ENCODE measurements at regions not wholly inside any gene's neighbourhood (a gene's known extent, or its start where the extent isn't known, plus 50 kb on each side); places are given as distances from the start of the nearest gene placed in this dataset.

DNA sequence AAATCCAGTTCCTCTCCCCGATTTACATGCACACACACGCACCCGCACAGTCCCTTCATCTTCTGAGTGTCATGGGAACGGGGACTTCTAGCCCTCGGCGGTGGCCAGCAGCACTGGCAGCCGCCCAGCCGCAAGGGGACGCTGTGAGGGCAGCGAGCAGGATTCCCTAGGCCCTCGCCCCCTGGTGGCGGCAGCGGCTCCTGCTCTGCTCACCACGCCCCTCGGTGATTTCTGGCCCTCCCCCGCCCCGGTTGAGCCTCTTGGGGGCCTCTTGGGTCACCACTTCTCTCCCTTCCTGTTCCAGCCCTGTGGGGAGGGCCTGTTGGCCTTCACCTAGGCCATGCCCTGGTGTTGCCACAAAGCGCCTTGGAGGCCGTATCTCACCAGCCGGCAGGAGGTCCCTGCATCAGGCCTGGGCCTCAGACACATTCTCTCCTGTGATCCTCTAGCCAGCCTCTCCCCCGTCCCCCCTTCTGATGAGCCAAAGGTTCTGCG lies 75.2 kb upstream of the KSR1 start:
- no peak overlapping the region for H3K27ac Mint-ChIP-seq
- H3K36me3 Mint-ChIP-seq, result peaks cover 6% of the 10 kb centered on the region
- no peak overlapping the region for H3K4me3 Mint-ChIP-seq
- DNase-seq (peak; percentile 83), ATAC-seq (peak; percentile 91)
- CTCF ChIA-PET, result interaction anchor here (0.6 to 9.2 kb wide), 11 partner anchors 13 to 221 kb away, joined by 3 to 105 read pairs (median 4); no protein-coding TSS in a partner anchor
- H3K9me3 Mint-ChIP-seq (ENCODE audit: low read depth), result peaks cover 3% of the 10 kb centered on the region
- H3K4me1 Mint-ChIP-seq, result peaks cover 11% of the 10 kb centered on the region
- H3K27me3 Mint-ChIP-seq, result peaks cover 30% of the 10 kb centered on the region

DNA sequence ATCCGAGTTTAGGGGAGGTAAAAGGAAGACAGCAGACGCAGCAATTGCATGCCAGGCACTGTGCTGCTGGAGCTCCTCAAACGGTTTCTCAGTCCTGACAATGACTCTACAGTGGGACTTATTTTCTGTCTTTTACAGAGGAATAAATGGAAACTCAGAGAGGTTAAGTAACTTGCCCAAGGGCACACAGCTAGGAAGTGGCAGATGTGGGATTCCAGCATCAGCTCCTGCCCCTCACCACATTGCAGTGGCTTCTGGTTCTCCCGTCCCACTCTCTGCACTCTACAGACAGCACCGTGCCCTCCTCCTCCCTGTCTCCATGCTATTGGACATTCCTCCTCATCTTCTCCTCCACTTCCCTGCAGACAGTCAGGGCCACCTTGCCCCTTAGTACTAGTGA lies 74.2 kb upstream of the KSR1 start:
- no peak for DNase-seq
- Mint-ChIP-seq H3K4me3 (no peak overlapping the region), H3K27ac (no peak overlapping the region), H3K36me3 (peaks cover 6% of the 10 kb centered on the region), H3K4me1 (peaks cover 11% of the 10 kb centered on the region), H3K27me3 (peaks cover 30% of the 10 kb centered on the region), H3K9me3 (ENCODE audit: low read depth) (peaks cover 3% of the 10 kb centered on the region)
- ATAC-seq, result no peak
- CTCF ChIA-PET, result interaction anchor here (0.8 to 9.2 kb wide), 5 partner anchors 28 to 220 kb away, joined by 3 to 105 read pairs (median 10); no protein-coding TSS in a partner anchor

DNA sequence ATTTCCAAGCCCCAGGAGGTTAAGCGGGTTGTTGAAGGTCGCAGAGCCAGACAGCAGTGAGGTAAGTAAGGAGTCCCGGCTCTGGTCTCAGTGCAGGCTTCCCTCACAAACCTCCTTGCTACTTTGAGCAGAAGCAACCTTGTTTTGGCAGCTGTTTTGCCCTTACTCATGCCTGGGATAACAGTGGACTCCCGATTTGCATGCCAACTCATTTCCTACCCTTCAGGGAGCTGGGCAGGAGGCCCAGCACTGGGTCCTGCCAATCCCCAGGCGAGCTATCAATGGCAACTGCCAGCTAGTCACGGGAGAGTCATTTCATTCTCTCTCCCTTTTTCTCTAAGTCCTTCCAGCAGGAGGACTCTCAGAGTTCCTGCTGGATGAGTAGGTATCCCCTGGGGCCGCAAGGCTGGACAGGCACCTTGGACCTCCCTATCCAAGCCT lies 72.0 kb upstream of the KSR1 start:
- Mint-ChIP-seq H3K36me3 (no peaks in the 10 kb centered on the region), H3K4me1 (peaks cover 24% of the 10 kb centered on the region), H3K9me3 (ENCODE audit: low read depth) (no peaks in the 10 kb centered on the region), H3K27ac (no peak overlapping the region), H3K27me3 (peaks cover 20% of the 10 kb centered on the region), H3K4me3 (no peak overlapping the region)
- ATAC-seq (no peak), DNase-seq (no peak)
- CTCF ChIA-PET, result interaction anchor here (9.2 kb wide), 1 partner anchor 218 kb away, joined by 105 read pairs; no protein-coding TSS in a partner anchor

DNA sequence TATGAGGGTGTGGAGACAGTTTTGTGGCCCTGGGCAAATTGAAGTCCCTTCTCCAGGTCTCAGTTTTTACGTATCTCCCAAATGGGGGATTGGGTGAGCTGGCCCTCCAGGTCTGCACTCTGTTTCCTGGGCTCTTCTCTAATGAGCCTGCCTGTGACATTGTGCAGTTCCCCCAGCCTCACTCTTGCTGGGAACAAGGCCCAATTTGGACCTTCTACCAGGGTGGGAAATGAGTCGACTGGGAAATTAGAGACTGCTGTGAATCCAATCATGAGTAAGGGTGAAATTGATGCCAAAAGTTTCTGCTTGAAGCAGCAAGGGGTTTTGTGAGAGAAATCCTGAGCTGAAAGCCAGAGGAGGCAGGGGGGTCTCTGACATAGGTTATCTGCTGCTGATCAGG lies 71.5 kb upstream of the KSR1 start:
- Mint-ChIP-seq H3K27ac (no peak overlapping the region), H3K27me3 (peaks cover 16% of the 10 kb centered on the region)
- CTCF ChIA-PET, result interaction anchor here (9.2 kb wide), 1 partner anchor 217 kb away, joined by 105 read pairs; no protein-coding TSS in a partner anchor

DNA sequence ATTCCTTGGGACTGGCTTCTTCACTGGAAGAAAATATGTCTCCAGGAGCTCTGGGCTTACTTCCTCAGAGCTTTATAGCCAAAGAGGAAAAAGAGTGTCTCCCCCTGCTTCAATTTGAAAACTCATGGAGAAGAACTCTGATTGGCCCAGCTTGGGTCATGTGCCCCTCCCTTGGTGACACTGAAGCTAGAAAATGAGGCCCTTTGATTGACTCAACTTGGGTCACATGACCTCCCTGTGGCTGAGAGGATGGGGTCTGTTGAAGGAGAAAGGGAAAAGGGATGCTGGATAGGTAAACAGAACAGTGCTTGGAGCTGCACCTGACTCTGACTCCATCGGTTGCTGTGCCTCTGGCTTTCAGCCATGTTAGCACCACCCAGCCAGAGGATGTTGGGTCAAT lies 70.6 kb upstream of the KSR1 start:
- Mint-ChIP-seq H3K4me3 (no peak overlapping the region), H3K36me3 (no peaks in the 10 kb centered on the region), H3K27ac (no peak overlapping the region), H3K27me3 (peaks cover 11% of the 10 kb centered on the region), H3K9me3 (ENCODE audit: low read depth) (no peaks in the 10 kb centered on the region), H3K4me1 (peaks cover 32% of the 10 kb centered on the region)
- CTCF ChIA-PET, result interaction anchor here (9.2 kb wide), 1 partner anchor 216 kb away, joined by 105 read pairs; no protein-coding TSS in a partner anchor
- DNase-seq, result no peak
- no peak for ATAC-seq

More for the DNA sequence above, 71.5 kb upstream of the KSR1 start:
- Mint-ChIP-seq H3K36me3 (no peaks in the 10 kb centered on the region), H3K9me3 (ENCODE audit: low read depth) (no peaks in the 10 kb centered on the region), H3K4me1 (peaks cover 28% of the 10 kb centered on the region), H3K4me3 (no peak overlapping the region)
- DNase-seq, result no peak
- ATAC-seq, result no peak

DNA sequence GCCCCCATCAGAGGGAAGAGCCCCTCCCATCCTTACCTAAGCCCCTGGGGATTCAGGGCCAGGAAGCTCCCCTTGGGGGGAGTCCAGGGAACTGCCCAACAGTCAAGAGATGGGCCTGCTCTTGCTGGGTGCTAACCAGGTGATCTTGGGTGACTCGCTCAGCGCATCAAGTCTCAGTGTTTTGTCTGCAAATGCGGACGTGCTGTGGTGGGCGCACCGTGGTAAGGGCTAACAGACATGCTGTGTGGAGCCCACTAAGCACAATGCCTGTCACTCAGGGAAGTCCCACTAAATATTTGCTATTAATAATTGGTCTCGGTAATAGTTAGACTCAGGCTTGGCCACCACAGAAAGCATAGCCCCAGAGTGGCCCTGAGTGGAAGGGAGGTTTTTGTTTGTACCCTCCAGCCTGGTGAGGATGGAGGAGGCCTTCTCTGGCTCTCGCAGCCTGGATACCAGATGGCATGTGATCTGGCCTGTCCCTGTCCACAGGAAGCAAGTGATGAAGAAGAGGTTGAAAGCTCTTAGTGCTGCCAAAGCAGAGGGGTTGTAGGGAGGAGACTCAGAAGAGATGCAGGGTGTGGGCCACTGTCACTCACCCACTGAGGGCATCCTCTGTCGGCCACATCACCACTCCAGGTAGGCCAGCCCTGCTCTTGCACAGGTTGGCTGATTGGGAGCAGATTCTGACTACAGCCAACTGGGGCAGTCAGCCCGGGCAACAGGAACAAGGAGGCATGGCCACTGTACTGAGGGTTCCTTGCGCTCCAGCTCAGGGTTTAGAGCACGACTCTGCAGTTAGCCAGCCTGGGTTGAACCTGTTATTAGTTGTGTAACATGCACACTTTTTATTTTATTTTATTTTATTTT lies 69.8 kb upstream of the KSR1 start:
- peaks cover 25% of the 10 kb centered on the region for H3K4me1 Mint-ChIP-seq
- H3K27me3 Mint-ChIP-seq, result peaks cover 14% of the 10 kb centered on the region
- no peaks in the 10 kb centered on the region for H3K9me3 Mint-ChIP-seq (ENCODE audit: low read depth)
- H3K27ac Mint-ChIP-seq, result no peak overlapping the region
- CTCF ChIA-PET, result interaction anchor here (1.6 to 9.2 kb wide), 2 partner anchors 11 to 215 kb away, joined by 5 to 105 read pairs; no protein-coding TSS in a partner anchor
- no peaks in the 10 kb centered on the region for H3K36me3 Mint-ChIP-seq
- ATAC-seq (no peak), DNase-seq (no peak)
- no peak overlapping the region for H3K4me3 Mint-ChIP-seq

DNA sequence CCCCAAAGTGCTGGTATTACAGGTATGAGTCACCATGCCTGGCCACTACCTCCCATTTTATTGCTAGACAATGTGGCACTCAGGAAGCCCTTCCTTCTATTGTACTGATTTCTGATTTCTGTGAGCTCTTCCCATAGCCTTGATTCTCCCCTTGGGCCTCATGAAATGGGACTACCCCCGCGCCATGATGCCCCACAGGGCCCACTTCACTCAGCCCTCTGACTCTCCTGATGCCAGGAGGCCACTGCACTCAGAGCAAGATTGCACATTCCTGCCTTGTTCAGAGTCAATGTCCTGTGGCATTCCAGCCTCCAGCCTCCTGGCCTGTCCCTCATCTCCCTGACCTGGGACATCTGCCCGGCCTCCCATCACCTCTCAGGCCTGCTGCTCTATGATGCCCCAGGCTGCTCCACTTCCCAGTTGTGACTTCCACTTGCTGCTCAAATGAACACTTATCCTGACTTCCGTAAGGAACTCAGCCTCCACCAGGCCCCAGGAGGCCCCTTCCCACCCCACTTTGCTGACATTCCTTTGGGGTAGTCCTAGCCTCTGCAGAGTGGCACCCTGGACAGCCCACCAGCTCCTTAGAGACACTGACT lies 66.6 kb upstream of the KSR1 start:
- H3K27ac Mint-ChIP-seq, result no peak overlapping the region
- ATAC-seq (no peak), DNase-seq (no peak)
- no peaks in the 10 kb centered on the region for H3K9me3 Mint-ChIP-seq (ENCODE audit: low read depth)
- H3K4me1 Mint-ChIP-seq, result peaks cover 25% of the 10 kb centered on the region
- CTCF ChIA-PET, result interaction anchor here (0.8 to 1.1 kb wide), 2 partner anchors 9 to 28 kb away, joined by 3 to 4 read pairs; no protein-coding TSS in a partner anchor
- H3K36me3 Mint-ChIP-seq, result no peaks in the 10 kb centered on the region
- no peak overlapping the region for H3K4me3 Mint-ChIP-seq
- peaks cover 29% of the 10 kb centered on the region for H3K27me3 Mint-ChIP-seq

DNA sequence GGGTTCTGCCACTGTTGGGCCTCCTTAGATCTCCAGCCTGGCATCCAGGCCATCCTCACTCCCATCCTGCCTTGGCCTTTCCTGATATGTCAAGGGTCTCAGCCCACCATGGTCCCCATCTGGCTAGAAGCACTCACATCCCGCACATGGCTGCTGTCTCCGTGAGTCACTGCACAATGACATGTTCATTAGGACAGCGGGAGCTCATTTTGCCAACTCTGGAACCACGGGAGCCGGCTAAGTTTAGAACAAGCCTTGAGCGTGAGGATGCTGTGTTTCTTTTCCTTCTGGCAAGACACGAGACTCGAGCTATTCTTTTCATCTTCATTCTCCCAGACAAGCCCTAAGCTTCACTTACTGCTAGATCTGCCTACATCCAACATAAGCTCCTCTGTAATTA lies 65.7 kb upstream of the KSR1 start:
- no peak for ATAC-seq
- Mint-ChIP-seq H3K4me1 (peaks cover 25% of the 10 kb centered on the region), H3K9me3 (ENCODE audit: low read depth) (no peaks in the 10 kb centered on the region), H3K27me3 (peaks cover 36% of the 10 kb centered on the region), H3K36me3 (no peaks in the 10 kb centered on the region), H3K27ac (no peak overlapping the region), H3K4me3 (no peak overlapping the region)
- DNase-seq, result no peak
- CTCF ChIA-PET, result no interaction called here

DNA sequence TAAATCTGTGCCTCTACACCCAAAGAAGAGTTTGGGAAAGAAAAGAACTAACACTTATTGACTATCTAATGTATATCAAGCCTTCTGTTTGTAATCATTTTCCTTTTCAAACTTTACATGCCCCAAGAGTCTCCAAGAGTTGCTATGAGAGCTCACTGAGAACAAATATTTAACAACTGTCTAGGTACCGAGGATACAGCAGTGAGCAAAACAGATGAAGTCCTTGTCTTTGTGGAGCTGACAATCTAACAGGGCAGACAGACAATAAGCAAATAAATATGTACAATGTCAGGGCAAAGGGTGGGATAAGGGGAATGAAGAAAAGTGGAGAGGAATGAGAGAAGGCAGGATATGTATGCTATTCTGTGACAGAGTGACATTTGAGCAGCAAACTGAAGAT lies 64.8 kb upstream of the KSR1 start:
- no peak overlapping the region for H3K27ac Mint-ChIP-seq
- CTCF ChIA-PET, result no interaction called here
- H3K27me3 Mint-ChIP-seq, result peaks cover 40% of the 10 kb centered on the region
- ATAC-seq, result no peak
- no peaks in the 10 kb centered on the region for H3K9me3 Mint-ChIP-seq (ENCODE audit: low read depth)
- no peak for DNase-seq
- no peak overlapping the region for H3K4me3 Mint-ChIP-seq
- no peaks in the 10 kb centered on the region for H3K36me3 Mint-ChIP-seq
- peaks cover 23% of the 10 kb centered on the region for H3K4me1 Mint-ChIP-seq

DNA sequence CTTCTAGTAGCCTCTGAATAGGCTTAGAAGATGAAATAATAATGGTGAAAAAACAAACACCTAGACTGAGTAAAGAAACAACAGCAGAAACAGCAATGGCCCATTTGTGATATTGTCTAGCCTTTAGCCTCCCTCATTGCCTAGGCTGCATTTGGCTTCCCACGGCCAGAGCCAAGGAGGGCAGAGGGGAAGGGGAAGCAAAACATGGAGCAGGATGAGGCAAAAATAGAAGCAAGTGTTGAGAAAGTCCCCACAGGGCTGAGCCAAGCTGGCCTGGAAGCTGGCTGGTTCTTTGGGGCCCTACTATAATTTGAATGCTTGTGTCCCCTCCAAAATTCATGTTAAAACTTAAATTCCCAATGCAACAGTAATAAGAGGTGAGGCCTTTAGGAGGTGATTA lies 60.2 kb upstream of the KSR1 start:
- peaks cover 54% of the 10 kb centered on the region for H3K27me3 Mint-ChIP-seq
- no peaks in the 10 kb centered on the region for H3K36me3 Mint-ChIP-seq
- H3K4me3 Mint-ChIP-seq, result no peak overlapping the region
- H3K4me1 Mint-ChIP-seq, result no peaks in the 10 kb centered on the region
- no peak for ATAC-seq
- H3K9me3 Mint-ChIP-seq (ENCODE audit: low read depth), result no peaks in the 10 kb centered on the region
- no peak for DNase-seq
- H3K27ac Mint-ChIP-seq, result no peak overlapping the region
- CTCF ChIA-PET, result no interaction called here

DNA sequence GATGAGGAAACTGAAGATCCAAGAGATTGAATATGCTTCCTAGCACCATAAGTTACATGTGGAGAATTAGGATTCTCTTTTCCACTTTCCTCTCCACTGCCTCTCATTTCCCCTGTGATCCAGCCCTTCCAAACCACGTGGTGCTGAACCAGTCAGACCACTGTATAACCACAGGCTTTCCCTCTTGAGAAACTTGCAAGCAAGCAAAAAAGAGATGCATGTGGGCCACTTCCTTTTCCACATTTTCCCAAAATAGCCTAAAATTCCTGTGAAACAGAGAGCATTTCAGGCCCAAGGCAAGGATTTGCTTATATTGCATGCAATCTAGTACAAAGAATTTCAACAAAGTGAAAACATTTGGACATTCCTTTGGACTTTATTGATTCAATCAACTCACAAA lies 59.3 kb upstream of the KSR1 start:
- ATAC-seq (no peak), DNase-seq (no peak)
- H3K9me3 Mint-ChIP-seq (ENCODE audit: low read depth), result no peaks in the 10 kb centered on the region
- no peak overlapping the region for H3K27ac Mint-ChIP-seq
- H3K36me3 Mint-ChIP-seq, result no peaks in the 10 kb centered on the region
- CTCF ChIA-PET, result no interaction called here
- H3K4me1 Mint-ChIP-seq, result no peaks in the 10 kb centered on the region
- H3K27me3 Mint-ChIP-seq, result peaks cover 50% of the 10 kb centered on the region
- no peak overlapping the region for H3K4me3 Mint-ChIP-seq

DNA sequence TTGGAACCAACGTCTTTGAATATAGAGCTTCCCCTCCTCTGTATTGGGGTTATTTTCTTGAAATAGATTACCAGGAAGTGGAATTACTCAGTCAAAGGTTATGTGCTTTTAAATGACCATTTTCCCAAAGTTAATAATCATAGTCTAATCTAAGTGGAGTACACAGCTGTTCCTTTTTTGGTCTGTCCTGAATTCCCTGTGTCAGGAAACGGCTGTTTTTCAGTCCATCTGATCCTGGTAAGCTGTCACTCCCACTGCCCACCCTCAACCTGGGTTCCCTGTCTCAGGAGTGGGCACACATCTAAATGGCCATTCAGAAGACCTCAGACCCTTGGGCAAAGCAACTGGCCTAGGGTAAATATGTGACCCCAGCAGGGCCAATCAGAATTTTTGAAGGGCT lies 57.6 kb upstream of the KSR1 start:
- DNase-seq (no peak), ATAC-seq (no peak)
- CTCF ChIA-PET, result interaction anchor here (1.2 kb wide), 1 partner anchor 162 kb away, joined by 3 read pairs; no protein-coding TSS in a partner anchor
- no peak overlapping the region for H3K4me3 Mint-ChIP-seq
- no peak overlapping the region for H3K27ac Mint-ChIP-seq
- no peaks in the 10 kb centered on the region for H3K9me3 Mint-ChIP-seq (ENCODE audit: low read depth)
- no peaks in the 10 kb centered on the region for H3K4me1 Mint-ChIP-seq
- H3K36me3 Mint-ChIP-seq, result no peaks in the 10 kb centered on the region
- peaks cover 41% of the 10 kb centered on the region for H3K27me3 Mint-ChIP-seq

DNA sequence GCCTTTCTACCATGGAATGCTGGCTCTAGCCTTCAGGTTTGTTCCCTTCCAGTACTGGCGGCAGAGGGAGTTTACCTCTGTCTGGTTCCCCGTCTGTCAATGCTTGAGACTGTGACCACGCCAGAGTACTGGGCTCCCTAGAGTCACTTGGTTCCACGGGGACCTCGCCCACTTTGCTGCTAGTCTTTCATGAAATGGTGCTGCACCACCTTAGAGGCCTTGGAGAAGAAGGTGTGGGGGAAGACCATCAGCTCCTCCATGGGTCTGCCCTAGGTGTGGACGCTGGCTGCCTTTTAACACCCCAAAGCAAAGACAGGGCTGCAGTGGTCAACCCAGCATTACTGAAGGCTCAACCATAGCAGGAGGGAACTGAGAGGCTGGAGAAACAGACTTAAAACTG lies 55.3 kb upstream of the KSR1 start:
- ATAC-seq, result no peak
- Mint-ChIP-seq H3K27me3 (peaks cover 22% of the 10 kb centered on the region), H3K36me3 (no peaks in the 10 kb centered on the region), H3K4me1 (no peaks in the 10 kb centered on the region), H3K4me3 (no peak overlapping the region), H3K27ac (no peak overlapping the region), H3K9me3 (ENCODE audit: low read depth) (no peaks in the 10 kb centered on the region)
- CTCF ChIA-PET, result interaction anchor here (1.2 kb wide), 1 partner anchor 199 kb away, joined by 3 read pairs; no protein-coding TSS in a partner anchor
- DNase-seq, result no peak
